T-cell (primary cell): ENCODE measurements at regions not wholly inside any gene's neighbourhood (a gene's known extent, or its start where the extent isn't known, plus 50 kb on each side); places are given as distances from the start of the nearest gene placed in this dataset.

Experiments used
- ATAC-seq, 4 experiments: fragments of 200-7000 bp in 3 of 4; fragments of 150-1000 bp in 1 of 4; cut with Tn5 transposase; replicated peaks in 1 of 4; 1 replicate in 3 of 4; 2 replicates in 1 of 4; pipeline ENCODE4 v1.10.0; 2021; ENCODE audit warnings: moderate library complexity in 3 of 4, mild to moderate bottlenecking in 2 of 4, moderate number of reproducible peaks in 1 of 4
- CTCF ChIA-PET, 2 donors: fragments of 300-600 bp; sonication (Branson Sonifier 250); formaldehyde crosslinking; loops; one replicate each; lab custom pipeline; 2022; ENCODE audit warnings: antibody characterized with exemption in 2 of 2; lab: Charles Lee
- POLR2A ChIA-PET, 2 donors: fragments of 300-600 bp; sonication (Branson Sonifier 250); formaldehyde crosslinking; loops; one replicate each; lab custom pipeline; 2022; ENCODE audit warnings: antibody characterized with exemption in 2 of 2; lab: Charles Lee
- DNase-seq, 35 experiments: peaks; one replicate each; pipeline versions ENCODE4 v3.0.0 to v3.0.0-alpha.2; 2013 to 2023
- H3K27ac ChIP-seq: one replicate; pipeline ENCODE4 v1.5.1; 2013; ENCODE audit warnings: low read length
- H3K27me3 ChIP-seq, 2 experiments: replicated peaks in 1 of 2; 1 replicate in 1 of 2; 2 replicates in 1 of 2; pipeline versions ENCODE4 v1.6.1 to v1.7.0; 2013; ENCODE audit warnings: low read length in 1 of 2, mixed read lengths in 1 of 2; ENCODE audit not compliant: control insufficient read depth in 2 of 2, insufficient read depth in 2 of 2; ENCODE audit errors: extremely low read depth in 1 of 2
- H3K36me3 ChIP-seq, 2 donors: 1 replicate in 1 of 2; 2 replicates in 1 of 2; pipeline versions ENCODE4 v1.6.1 to v1.7.0; 2013; ENCODE audit warnings: low read length in 1 of 2; ENCODE audit not compliant: control insufficient read depth in 2 of 2, insufficient read depth in 1 of 2; ENCODE audit errors: extremely low read depth in 1 of 2
- H3K4me1 ChIP-seq, 2 experiments: 1 replicate in 1 of 2; 2 replicates in 1 of 2; pipeline versions ENCODE4 v1.6.1 to v1.7.0; 2013; ENCODE audit warnings: low read length in 2 of 2, mixed read lengths in 1 of 2; ENCODE audit not compliant: insufficient read depth in 2 of 2, control insufficient read depth in 1 of 2; ENCODE audit errors: extremely low read depth in 1 of 2
- H3K4me3 ChIP-seq, 2 donors: 1 replicate in 1 of 2; 2 replicates in 1 of 2; pipeline versions ENCODE4 v1.5.1 to v1.7.0; 2013; ENCODE audit warnings: mild to moderate bottlenecking in 2 of 2, low read length in 1 of 2, moderate library complexity in 1 of 2; ENCODE audit not compliant: control insufficient read depth in 1 of 2; ENCODE audit errors: extremely low read depth in 1 of 2
- H3K9me3 ChIP-seq: 2 replicates; pipeline ENCODE4 v1.7.0; 2013
- H3K27ac Mint-ChIP-seq, 2 donors: one replicate each; pipeline ENCODE4 v1.8.0; 2020 to 2021; ENCODE audit warnings: mild to moderate bottlenecking in 2 of 2, mixed read lengths in 2 of 2
- H3K27me3 Mint-ChIP-seq, 2 donors: one replicate each; pipeline ENCODE4 v1.8.0; 2021 to 2022; ENCODE audit warnings: mixed read lengths in 2 of 2
- H3K36me3 Mint-ChIP-seq: one replicate; pipeline ENCODE4 v1.8.0; 2021; ENCODE audit warnings: mixed read lengths
- H3K4me1 Mint-ChIP-seq, 3 donors: one replicate each; pipeline ENCODE4 v1.8.0; 2020 to 2022; ENCODE audit warnings: mixed read lengths in 3 of 3, mild to moderate bottlenecking in 1 of 3
- H3K4me3 Mint-ChIP-seq, 3 donors: one replicate each; pipeline ENCODE4 v1.8.0; 2020 to 2022; ENCODE audit warnings: mild to moderate bottlenecking in 3 of 3, mixed read lengths in 3 of 3, moderate library complexity in 3 of 3
- H3K9me3 Mint-ChIP-seq, 3 donors: one replicate each; pipeline ENCODE4 v1.8.0; 2020 to 2022; ENCODE audit warnings: mixed read lengths in 3 of 3
- WGBS: methylation state at CpG from one replicate; pipeline ENCODE4 v1.1.5; 2013; ENCODE audit warnings: missing lambda C conversion rate; ENCODE audit not compliant: insufficient coverage; 5-methylcytosine and 5-hydroxymethylcytosine counted together

GRCh38 chr13:61695147-61695546 is 279.5 kb upstream of the PCDH20 start:
- POLR2A ChIA-PET, result no interaction called here
- H3K27me3 Mint-ChIP-seq, result no peaks in the 10 kb centered on the region
- no peak overlapping the region for H3K27ac ChIP-seq
- no peak for ATAC-seq
- H3K9me3 Mint-ChIP-seq, result peaks cover 8 to 16% (median 12%) of the 10 kb centered on the region in 3 donors
- no peaks in the 10 kb centered on the region for H3K9me3 ChIP-seq
- no peaks in the 10 kb centered on the region for H3K36me3 ChIP-seq
- no peaks in the 10 kb centered on the region for H3K27me3 ChIP-seq
- no CpG with 5 or more reads among the region's 2 CpGs for WGBS
- H3K36me3 Mint-ChIP-seq, result no peaks in the 10 kb centered on the region
- H3K4me1 Mint-ChIP-seq, result no peaks in the 10 kb centered on the region
- no peak overlapping the region for H3K4me3 ChIP-seq
- no peak overlapping the region for H3K27ac Mint-ChIP-seq
- CTCF ChIA-PET, result no interaction called here
- no peak overlapping the region for H3K4me3 Mint-ChIP-seq
- no peak for DNase-seq
- no peaks in the 10 kb centered on the region for H3K4me1 ChIP-seq

- no peak overlapping the region for H3K27ac ChIP-seq
- no peak for ATAC-seq
- H3K36me3 ChIP-seq, result no peaks in the 10 kb centered on the region
- H3K27ac Mint-ChIP-seq, result no peak overlapping the region
- no peak overlapping the region for H3K4me3 Mint-ChIP-seq
- no peaks in the 10 kb centered on the region for H3K9me3 ChIP-seq
- H3K27me3 ChIP-seq, result no peaks in the 10 kb centered on the region
- CTCF ChIA-PET, result no interaction called here
- POLR2A ChIA-PET, result interaction anchor here in 1 of 2 donors (0.6 kb wide), 1 partner anchor 25 kb away, joined by 3 read pairs; no protein-coding TSS in a partner anchor
- peaks cover 11 to 27% (median 22%) of the 10 kb centered on the region in 3 donors for H3K9me3 Mint-ChIP-seq
- no peaks in the 10 kb centered on the region for H3K4me1 Mint-ChIP-seq
- H3K4me3 ChIP-seq, result no peak overlapping the region
- no peaks in the 10 kb centered on the region for H3K4me1 ChIP-seq
- no peaks in the 10 kb centered on the region for H3K36me3 Mint-ChIP-seq
- H3K27me3 Mint-ChIP-seq, result no peaks in the 10 kb centered on the region
- no peak for DNase-seq
Measured at GRCh38 chr13:61692691-61693090, 277.0 kb upstream of the PCDH20 start.

- no peak overlapping the region for H3K4me3 ChIP-seq
- H3K9me3 Mint-ChIP-seq, result peaks cover 12 to 47% (median 15%) of the 10 kb centered on the region in 3 donors
- no peak for ATAC-seq
- H3K36me3 Mint-ChIP-seq, result no peaks in the 10 kb centered on the region
- no peaks in the 10 kb centered on the region for H3K9me3 ChIP-seq
- H3K4me1 ChIP-seq, result no peaks in the 10 kb centered on the region
- no peak overlapping the region for H3K4me3 Mint-ChIP-seq
- no peak overlapping the region for H3K27ac ChIP-seq
- no peaks in the 10 kb centered on the region for H3K36me3 ChIP-seq
- no peak for DNase-seq
- ChIA-PET CTCF (no interaction called here), POLR2A (no interaction called here)
- H3K4me1 Mint-ChIP-seq, result no peaks in the 10 kb centered on the region
- WGBS, result no CpG with 5 or more reads among the region's 2 CpGs
- no peak overlapping the region for H3K27ac Mint-ChIP-seq
- H3K27me3 Mint-ChIP-seq, result no peaks in the 10 kb centered on the region
- no peaks in the 10 kb centered on the region for H3K27me3 ChIP-seq
Measured at GRCh38 chr13:61685682-61686012, 270.0 kb upstream of the PCDH20 start.

GRCh38 chr13:61684976-61685681 is 269.5 kb upstream of the PCDH20 start:
- H3K27ac ChIP-seq, result no peak overlapping the region
- Mint-ChIP-seq H3K4me1 (no peaks in the 10 kb centered on the region), H3K27me3 (no peaks in the 10 kb centered on the region), H3K4me3 (no peak overlapping the region), H3K27ac (no peak overlapping the region), H3K36me3 (no peaks in the 10 kb centered on the region), H3K9me3 (peaks cover 12 to 47% (median 15%) of the 10 kb centered on the region in 3 donors)
- H3K27me3 ChIP-seq, result no peaks in the 10 kb centered on the region
- POLR2A ChIA-PET, result no interaction called here
- no peaks in the 10 kb centered on the region for H3K4me1 ChIP-seq
- CTCF ChIA-PET, result no interaction called here
- 81% methylated on average over 4 of the region's 4 CpGs for WGBS
- no peaks in the 10 kb centered on the region for H3K9me3 ChIP-seq
- ATAC-seq (no peak), DNase-seq (no peak)
- H3K4me3 ChIP-seq, result no peak overlapping the region
- H3K36me3 ChIP-seq, result no peaks in the 10 kb centered on the region

GRCh38 chr13:61672756-61673155 is 257.1 kb upstream of the PCDH20 start:
- Histone ChIP-seq H3K4me1 (no peaks in the 10 kb centered on the region), H3K4me3 (no peak overlapping the region), H3K36me3 (no peaks in the 10 kb centered on the region), H3K27ac (no peak overlapping the region), H3K9me3 (no peaks in the 10 kb centered on the region), H3K27me3 (no peaks in the 10 kb centered on the region)
- Mint-ChIP-seq H3K27ac (no peak overlapping the region), H3K4me1 (no peaks in the 10 kb centered on the region), H3K4me3 (no peak overlapping the region), H3K27me3 (no peaks in the 10 kb centered on the region), H3K9me3 (peaks cover 0 to 7% (median 4%) of the 10 kb centered on the region in 3 donors), H3K36me3 (no peaks in the 10 kb centered on the region)
- ChIA-PET CTCF (no interaction called here), POLR2A (no interaction called here)
- DNase-seq (no peak), ATAC-seq (no peak)
- 87% methylated on average over 3 of the region's 4 CpGs for WGBS

GRCh38 chr13:61670384-61671161 is 254.9 kb upstream of the PCDH20 start:
- Histone ChIP-seq H3K4me3 (no peak overlapping the region), H3K4me1 (no peaks in the 10 kb centered on the region), H3K36me3 (no peaks in the 10 kb centered on the region), H3K27me3 (no peaks in the 10 kb centered on the region), H3K9me3 (no peaks in the 10 kb centered on the region), H3K27ac (no peak overlapping the region)
- CTCF ChIA-PET, result no interaction called here
- Mint-ChIP-seq H3K4me3 (no peak overlapping the region), H3K4me1 (no peaks in the 10 kb centered on the region), H3K27me3 (no peaks in the 10 kb centered on the region), H3K27ac (no peak overlapping the region), H3K9me3 (peaks cover 3 to 13% (median 8%) of the 10 kb centered on the region in 3 donors), H3K36me3 (no peaks in the 10 kb centered on the region)
- no peak for ATAC-seq
- 89% methylated on average over 12 of the region's 19 CpGs for WGBS
- POLR2A ChIA-PET, result no interaction called here
- no peak for DNase-seq
